ENCODE measurements at regions not wholly inside any gene's neighbourhood (a gene's known extent, or its start where the extent isn't known, plus 50 kb on each side); places are given as distances from the start of the nearest gene placed in this dataset.
A peak's percentile ranks its signal among the peaks of the same experiment; 100 is the strongest.
"Not testable (repeated sequence)": the region's sequence is repeated elsewhere in the genome, so short reads cannot be mapped to it uniquely, and the experiment has no call there.

DNA sequence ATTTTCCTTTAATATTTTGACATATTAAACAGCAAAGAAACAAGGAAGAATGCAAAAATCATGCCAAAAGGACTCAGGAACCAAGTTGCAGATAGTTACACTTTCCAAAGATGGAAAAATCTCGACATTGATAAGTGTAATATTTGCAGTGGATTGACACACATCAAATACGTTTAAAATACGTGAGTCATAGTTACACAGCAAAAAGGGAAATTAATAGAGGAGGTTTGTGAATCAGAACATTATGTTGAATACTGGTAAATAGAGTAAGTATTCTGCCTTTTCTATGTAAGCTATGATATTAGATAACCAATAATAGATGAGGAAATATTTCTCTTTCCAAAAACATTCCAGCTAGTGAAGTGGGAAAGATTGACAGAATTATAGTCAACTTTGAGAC lies 1761.3 kb upstream of the IGFBP7 start:
- DNase-seq (ENCODE audit: low read depth), result no peak

- no peak for DNase-seq (ENCODE audit: low read depth)
Observed at GRCh38 chr4:58849026-58849425, 1738.8 kb upstream of the IGFBP7 start.

- no peak for DNase-seq (ENCODE audit: low read depth)
Observed at GRCh38 chr4:58843455-58843854, 1733.3 kb upstream of the IGFBP7 start.

- DNase-seq (ENCODE audit: low read depth), result no peak
Observed at GRCh38 chr4:58833126-58833525, 1722.9 kb upstream of the IGFBP7 start.

DNA sequence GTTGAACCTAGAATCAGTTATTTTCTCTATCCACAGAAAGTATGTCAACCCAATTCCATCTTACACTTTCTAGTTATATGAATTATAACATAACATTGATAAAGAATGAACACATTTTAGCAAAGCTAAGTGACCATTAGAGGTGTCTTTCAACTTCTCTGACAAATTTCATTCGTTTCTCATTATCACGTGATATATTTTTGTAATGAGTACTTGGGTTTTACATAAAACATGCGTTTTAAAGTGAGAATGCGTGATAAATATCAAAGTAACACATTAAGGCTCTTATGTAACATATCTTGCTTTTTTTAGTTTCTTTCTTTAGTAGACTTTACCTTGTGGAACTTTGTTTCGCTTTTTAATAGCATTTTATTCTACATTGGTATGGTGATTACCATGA lies 1715.1 kb upstream of the IGFBP7 start:
- DNase-seq (ENCODE audit: low read depth), result no peak

DNA sequence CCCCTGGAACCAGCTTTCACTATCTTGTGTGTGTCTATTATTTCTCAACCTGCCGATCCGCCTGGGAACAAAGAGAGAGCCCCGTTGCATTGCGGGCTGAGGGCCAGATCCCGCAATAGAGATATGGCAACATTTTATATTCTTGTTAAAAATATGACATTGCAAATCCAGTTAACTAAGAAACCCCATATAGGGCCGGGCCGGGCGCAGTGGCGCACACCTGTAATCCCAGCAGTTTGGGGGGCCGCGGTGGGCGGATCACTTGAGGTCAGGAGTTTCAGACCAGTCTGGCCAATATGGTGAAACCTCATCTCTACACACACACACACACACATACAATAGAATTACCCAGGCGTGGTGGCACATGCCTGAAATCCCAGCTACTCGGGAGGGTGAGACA lies 1708.4 kb upstream of the IGFBP7 start:
- not testable (repeated sequence) for DNase-seq (ENCODE audit: low read depth)

- DNase-seq (ENCODE audit: low read depth), result no peak
Observed at GRCh38 chr4:58809948-58810347, 1699.8 kb upstream of the IGFBP7 start.

DNA sequence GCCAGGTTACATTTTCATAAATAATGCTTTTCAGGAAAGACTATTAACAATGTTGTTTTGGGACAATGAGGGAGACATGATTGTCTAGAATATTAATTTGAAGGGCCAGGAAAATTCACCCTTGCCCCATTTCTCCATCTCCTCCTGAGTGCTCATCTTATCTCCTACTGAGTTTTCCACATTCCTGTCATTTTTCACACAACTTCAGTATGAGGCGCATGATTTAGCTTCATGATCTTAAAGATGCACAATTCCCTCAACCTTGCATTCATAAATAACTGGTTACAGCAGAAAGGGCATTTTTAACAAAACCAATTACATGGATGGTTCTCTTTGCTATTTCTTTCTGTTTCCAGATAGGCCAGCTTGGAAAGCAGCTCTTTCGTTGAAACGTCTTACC lies 1699.2 kb upstream of the IGFBP7 start:
- DNase-seq (ENCODE audit: low read depth), result no peak

DNA sequence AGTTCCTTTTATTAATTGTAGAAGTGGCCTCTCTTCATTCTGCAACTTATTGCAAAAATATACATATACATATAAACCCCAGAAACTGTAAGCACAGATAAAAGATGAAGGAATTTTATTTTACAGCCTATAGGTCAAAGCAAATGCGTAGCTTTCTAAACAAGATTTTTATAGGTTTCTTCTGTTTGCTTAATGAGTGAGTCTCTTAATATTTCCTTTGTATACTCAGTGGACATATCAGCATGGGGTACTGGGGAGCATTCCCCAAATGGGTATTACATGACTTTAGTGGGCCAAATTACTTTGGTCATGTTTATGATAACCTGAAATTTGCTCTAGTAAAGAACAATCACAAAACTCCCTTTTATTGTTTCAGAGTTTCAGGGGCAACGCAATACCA lies 1698.6 kb upstream of the IGFBP7 start:
- no peak for DNase-seq (ENCODE audit: low read depth)

DNA sequence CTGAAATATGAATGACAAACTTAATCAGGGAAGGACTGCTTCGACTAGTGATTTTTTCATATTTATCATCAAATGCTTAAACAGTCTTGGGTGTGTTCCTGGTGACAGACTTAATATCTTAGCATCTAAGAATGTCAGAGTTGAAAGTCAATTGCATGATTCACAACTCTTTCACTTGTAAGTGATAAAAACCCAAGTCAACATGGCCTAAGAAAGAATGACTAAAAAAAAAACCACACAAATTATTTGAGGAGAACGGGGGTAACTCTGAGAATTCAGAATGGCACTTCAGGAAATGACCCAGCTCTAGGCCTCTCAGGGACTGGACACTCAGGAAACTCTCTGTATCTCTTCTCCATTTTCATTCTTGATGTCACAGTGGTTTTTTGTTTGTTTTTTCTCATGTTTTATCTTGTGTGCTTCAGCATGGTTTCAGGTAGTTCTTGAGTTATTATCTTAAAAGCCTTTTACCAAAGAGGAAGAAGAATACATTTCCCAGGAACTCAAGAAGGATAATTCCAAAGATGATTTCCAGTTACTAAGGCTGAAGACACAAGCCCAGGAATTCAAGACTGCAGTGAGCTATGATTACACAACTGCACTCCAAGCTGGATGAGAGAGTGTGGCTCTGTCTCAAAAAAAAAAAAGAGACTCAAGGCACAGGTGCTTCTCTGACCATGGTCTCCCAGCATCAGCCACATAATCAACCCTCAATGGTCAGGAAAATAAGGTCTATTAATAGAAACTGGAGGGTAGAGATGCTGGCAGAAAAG lies 1697.8 kb upstream of the IGFBP7 start:
- peak; percentile 65 for DNase-seq (ENCODE audit: low read depth)

GRCh38 chr4:58776627-58777026 lies 1666.4 kb upstream of the IGFBP7 start:
- peak; percentile 83 for DNase-seq (ENCODE audit: low read depth)

- no peak for DNase-seq (ENCODE audit: low read depth)
Observed at GRCh38 chr4:58767598-58767997, 1657.4 kb upstream of the IGFBP7 start.

- DNase-seq (ENCODE audit: low read depth), result no peak
Observed at GRCh38 chr4:58766763-58767162, 1656.6 kb upstream of the IGFBP7 start.

GRCh38 chr4:58761563-58761962 lies 1651.4 kb upstream of the IGFBP7 start:
- DNase-seq (ENCODE audit: low read depth), result no peak

GRCh38 chr4:58760737-58761136 lies 1650.6 kb upstream of the IGFBP7 start:
- DNase-seq (ENCODE audit: low read depth), result peak; percentile 34

DNA sequence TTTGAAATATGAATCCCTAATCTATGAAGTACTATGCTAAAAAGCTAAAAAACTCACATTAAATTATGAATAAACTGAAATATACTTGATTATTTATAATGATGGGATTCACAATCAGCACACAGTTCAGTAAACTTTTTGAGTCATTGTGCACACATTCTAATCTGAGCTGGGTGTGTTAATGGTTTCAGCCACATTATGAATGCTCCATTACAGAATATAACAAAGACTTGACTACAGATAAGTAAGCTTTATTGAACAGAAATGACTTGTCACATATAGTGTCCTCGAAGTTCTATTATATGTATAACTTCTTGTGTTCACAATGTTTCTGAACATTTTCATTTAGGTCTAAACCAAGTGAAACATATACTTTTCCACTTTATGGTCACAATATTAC lies 1649.9 kb upstream of the IGFBP7 start:
- no peak for DNase-seq (ENCODE audit: low read depth)

GRCh38 chr4:58749206-58749605 lies 1639.0 kb upstream of the IGFBP7 start:
- no peak for DNase-seq (ENCODE audit: low read depth)

GRCh38 chr4:58740897-58741296 lies 1630.7 kb upstream of the IGFBP7 start:
- DNase-seq (ENCODE audit: low read depth), result no peak

- DNase-seq (ENCODE audit: low read depth), result no peak
Observed at GRCh38 chr4:58739275-58739674, 1629.1 kb upstream of the IGFBP7 start.

GRCh38 chr4:58738375-58738774 lies 1628.2 kb upstream of the IGFBP7 start:
- DNase-seq (ENCODE audit: low read depth), result no peak

DNA sequence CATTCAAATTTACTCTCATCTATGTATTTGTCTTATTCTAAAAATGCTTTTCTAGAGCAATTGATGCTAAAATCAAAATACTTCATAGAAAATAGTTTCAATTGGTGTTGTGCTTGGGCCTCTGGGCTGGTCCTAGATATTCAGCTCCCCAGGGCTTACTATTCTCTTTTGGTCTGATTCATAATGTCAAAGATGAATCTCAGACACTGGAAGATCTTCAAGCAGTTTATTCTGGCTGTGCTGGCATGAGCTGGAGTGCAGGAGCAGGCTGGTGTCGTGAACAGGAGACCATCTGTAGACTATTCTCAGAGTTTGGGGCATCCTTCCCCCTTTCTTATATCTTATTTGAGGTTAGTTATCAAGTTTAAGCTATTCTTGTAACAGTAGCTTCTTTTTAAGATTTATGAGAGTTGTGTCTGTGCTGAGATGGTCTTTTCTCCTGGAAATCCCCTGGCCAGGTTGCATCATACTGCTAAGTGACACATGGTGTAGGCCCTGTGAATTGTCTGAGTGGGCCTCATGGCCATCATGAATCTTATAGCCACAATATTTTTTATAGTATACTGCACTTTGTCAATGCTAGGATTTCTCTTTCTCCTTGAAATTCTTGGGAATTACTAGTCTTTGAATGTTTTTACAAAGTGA lies 1624.0 kb upstream of the IGFBP7 start:
- DNase-seq (ENCODE audit: low read depth), result no peak

GRCh38 chr4:58732973-58733372 lies 1622.8 kb upstream of the IGFBP7 start:
- no peak for DNase-seq (ENCODE audit: low read depth)

GRCh38 chr4:58723954-58724353 lies 1613.8 kb upstream of the IGFBP7 start:
- no peak for DNase-seq (ENCODE audit: low read depth)
